SU-DHL-6 (cell line): ENCODE measurements at regions not wholly inside any gene's neighbourhood (a gene's known extent, or its start where the extent isn't known, plus 50 kb on each side); places are given as distances from the start of the nearest gene placed in this dataset.

Experiments used
- H2AFZ ChIP-seq: fragments of 200-600 bp; sonication (generic); 2 replicates; pipeline ENCODE4 v1.6.1; 2014; ENCODE audit warnings: low read depth, mild to moderate bottlenecking, moderate library complexity, mixed read lengths, antibody characterized with exemption, low read length; ENCODE audit not compliant: severe bottlenecking
- H3F3A ChIP-seq: fragments of 200-600 bp; shearing (Covaris generic); 2 replicates; pipeline ENCODE4 v1.6.0; 2016; ENCODE audit warnings: antibody characterized with exemption, mild to moderate bottlenecking; ENCODE audit not compliant: insufficient read depth
- H3K27ac ChIP-seq: fragments of 200-600 bp; sonication (generic); 2 replicates; pipeline ENCODE4 v1.5.1; 2016; ENCODE audit warnings: low read depth, mild to moderate bottlenecking, low read length, moderate library complexity, mixed read lengths
- H3K27me3 ChIP-seq: fragments of 200-600 bp; sonication (generic), shearing (Covaris generic); 2 replicates; pipeline ENCODE4 v1.6.0; 2014; ENCODE audit warnings: mild to moderate bottlenecking, low read length
- H3K36me3 ChIP-seq: fragments of 200-600 bp; sonication (generic); 2 replicates; pipeline ENCODE4 v1.6.1; 2014; ENCODE audit warnings: mild to moderate bottlenecking, low read length, mixed read lengths
- H3K4me2 ChIP-seq: fragments of 300-600, 200-600 bp; shearing (Covaris generic), sonication (generic); 2 replicates; pipeline ENCODE4 v1.6.0; 2014; ENCODE audit warnings: low read length, low read depth, mild to moderate bottlenecking; ENCODE audit not compliant: poor library complexity, severe bottlenecking
- H3K4me3 ChIP-seq: fragments of 200-600 bp; sonication (generic); 2 replicates; pipeline ENCODE4 v1.5.1; 2014; ENCODE audit warnings: antibody characterized with exemption, low read length, mild to moderate bottlenecking, mixed read lengths; ENCODE audit not compliant: insufficient read depth, poor library complexity, severe bottlenecking
- H3K79me2 ChIP-seq: fragments of 200-600 bp; sonication (generic); 2 replicates; pipeline ENCODE4 v1.6.1; 2014; ENCODE audit warnings: mild to moderate bottlenecking, low read length, moderate library complexity; ENCODE audit not compliant: insufficient read depth
- H3K9ac ChIP-seq: fragments of 200-600 bp; sonication (generic); 2 replicates; pipeline ENCODE4 v1.7.0; 2014; ENCODE audit warnings: mild to moderate bottlenecking, low read length
- H3K9me2 ChIP-seq: fragments of 200-600 bp; sonication (generic); replicated peaks from 2 replicates; pipeline ENCODE4 v1.6.1; 2014; ENCODE audit warnings: low read length; ENCODE audit not compliant: insufficient read depth
- H3K9me3 ChIP-seq: fragments of 200-600 bp; sonication (generic); 2 replicates; pipeline ENCODE4 v1.6.1; 2014; ENCODE audit warnings: low read length, mixed read lengths; ENCODE audit not compliant: insufficient read depth
- H4K20me1 ChIP-seq: fragments of 200-600 bp; sonication (generic); 2 replicates; pipeline ENCODE4 v1.6.1; 2014; ENCODE audit warnings: low read depth, mild to moderate bottlenecking, antibody characterized with exemption, low read length, moderate library complexity, mixed read lengths
- EZH2phosphoT487 ChIP-seq: fragments of 200-600 bp; sonication (generic), shearing (Covaris generic); conservative IDR thresholded peaks from 2 replicates; pipeline ENCODE4 v1.6.1; 2018; ENCODE audit warnings: mild to moderate bottlenecking, antibody characterized with exemption, low read length, moderate library complexity, mixed read lengths
- TF ChIP-seq, protein P1 (sequence below): fragments of 200-600 bp; sonication (generic); IDR thresholded peaks from one replicate; pipeline ENCODE4 v1.5.1; 2017; ENCODE audit warnings: antibody characterized with exemption, mild to moderate bottlenecking, low read length, moderate library complexity; ENCODE audit not compliant: insufficient read depth, poor library complexity, severe bottlenecking

DNA sequence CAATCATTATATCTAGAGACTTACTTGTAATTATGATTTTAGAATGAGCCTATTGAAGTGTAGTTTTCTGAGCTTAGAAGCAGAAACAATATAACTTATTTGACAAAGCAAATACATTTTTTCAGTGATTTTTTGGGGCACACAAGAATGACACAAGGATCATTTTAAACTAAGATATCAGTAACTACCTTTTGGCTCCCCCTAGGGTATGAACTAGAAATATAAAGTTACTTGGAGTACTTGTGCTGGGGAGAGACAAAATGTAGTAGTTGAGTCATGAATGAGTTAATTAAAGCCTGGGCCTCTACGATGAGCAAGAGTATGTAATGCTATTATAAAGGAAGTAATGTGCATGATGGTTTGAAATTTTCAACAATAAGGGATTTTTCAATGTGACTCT, 1244.1 kb upstream of the ACO1 start:
- Histone ChIP-seq H2AFZ (no peak overlapping the region), H4K20me1 (no peaks in the 10 kb centered on the region)

GRCh38 chr9:31142456-31142855, 1242.0 kb upstream of the ACO1 start:
- no peak overlapping the region for H3K27ac ChIP-seq
- H3K9ac ChIP-seq, result no peak overlapping the region
- no peaks in the 10 kb centered on the region for H3K79me2 ChIP-seq
- no peaks in the 10 kb centered on the region for H3K36me3 ChIP-seq
- no peak overlapping the region for H2AFZ ChIP-seq
- H3F3A ChIP-seq, result no peaks in the 10 kb centered on the region
- no peak overlapping the region for H3K4me3 ChIP-seq
- H3K27me3 ChIP-seq, result no peaks in the 10 kb centered on the region
- H3K9me3 ChIP-seq, result no peaks in the 10 kb centered on the region
- no peaks in the 10 kb centered on the region for H3K9me2 ChIP-seq
- no peaks in the 10 kb centered on the region for H4K20me1 ChIP-seq
- TF ChIP-seq, protein P1, sequence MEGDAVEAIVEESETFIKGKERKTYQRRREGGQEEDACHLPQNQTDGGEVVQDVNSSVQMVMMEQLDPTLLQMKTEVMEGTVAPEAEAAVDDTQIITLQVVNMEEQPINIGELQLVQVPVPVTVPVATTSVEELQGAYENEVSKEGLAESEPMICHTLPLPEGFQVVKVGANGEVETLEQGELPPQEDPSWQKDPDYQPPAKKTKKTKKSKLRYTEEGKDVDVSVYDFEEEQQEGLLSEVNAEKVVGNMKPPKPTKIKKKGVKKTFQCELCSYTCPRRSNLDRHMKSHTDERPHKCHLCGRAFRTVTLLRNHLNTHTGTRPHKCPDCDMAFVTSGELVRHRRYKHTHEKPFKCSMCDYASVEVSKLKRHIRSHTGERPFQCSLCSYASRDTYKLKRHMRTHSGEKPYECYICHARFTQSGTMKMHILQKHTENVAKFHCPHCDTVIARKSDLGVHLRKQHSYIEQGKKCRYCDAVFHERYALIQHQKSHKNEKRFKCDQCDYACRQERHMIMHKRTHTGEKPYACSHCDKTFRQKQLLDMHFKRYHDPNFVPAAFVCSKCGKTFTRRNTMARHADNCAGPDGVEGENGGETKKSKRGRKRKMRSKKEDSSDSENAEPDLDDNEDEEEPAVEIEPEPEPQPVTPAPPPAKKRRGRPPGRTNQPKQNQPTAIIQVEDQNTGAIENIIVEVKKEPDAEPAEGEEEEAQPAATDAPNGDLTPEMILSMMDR, result no peak
- no peak for TF ChIP-seq EZH2phosphoT487
- H3K4me2 ChIP-seq, result no peak overlapping the region

More for the DNA sequence above, 1244.1 kb upstream of the ACO1 start:
- H3K9me3 ChIP-seq, result no peaks in the 10 kb centered on the region
- no peak overlapping the region for H3K27ac ChIP-seq
- TF ChIP-seq EZH2phosphoT487, result no peak
- TF ChIP-seq, protein P1, result no peak
- no peak overlapping the region for H3K9ac ChIP-seq
- H3K9me2 ChIP-seq, result no peaks in the 10 kb centered on the region
- H3F3A ChIP-seq, result no peaks in the 10 kb centered on the region
- H3K36me3 ChIP-seq, result no peaks in the 10 kb centered on the region
- no peak overlapping the region for H3K4me3 ChIP-seq
- H3K4me2 ChIP-seq, result no peak overlapping the region
- no peaks in the 10 kb centered on the region for H3K79me2 ChIP-seq
- no peaks in the 10 kb centered on the region for H3K27me3 ChIP-seq

DNA sequence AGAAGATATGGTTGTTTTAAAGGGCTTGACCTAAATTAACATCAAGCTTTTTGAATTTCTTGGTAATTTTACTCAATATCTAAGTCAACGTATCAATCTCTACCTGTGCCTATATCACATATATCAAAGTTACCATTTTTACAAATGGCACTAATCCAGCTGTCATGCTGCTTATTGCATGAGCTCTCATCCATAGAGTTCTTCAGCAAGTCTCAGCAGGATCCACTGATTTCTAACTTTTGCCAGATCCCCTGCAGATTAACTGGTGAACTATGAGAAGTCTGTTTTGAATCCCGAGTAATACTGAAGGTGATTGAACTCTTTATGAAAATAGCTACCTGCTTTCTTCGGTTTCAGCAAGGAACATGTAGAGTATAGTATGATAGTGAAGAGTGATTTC, 1239.8 kb upstream of the ACO1 start:
- Histone ChIP-seq H2AFZ (no peak overlapping the region), H3K9me2 (no peaks in the 10 kb centered on the region), H3K4me3 (no peak overlapping the region), H3K9ac (no peak overlapping the region), H3K9me3 (no peaks in the 10 kb centered on the region), H3K79me2 (no peaks in the 10 kb centered on the region), H3K36me3 (no peaks in the 10 kb centered on the region), H3K27ac (no peak overlapping the region), H4K20me1 (no peaks in the 10 kb centered on the region), H3K27me3 (no peaks in the 10 kb centered on the region), H3K4me2 (no peak overlapping the region), H3F3A (no peaks in the 10 kb centered on the region)
- TF ChIP-seq EZH2phosphoT487, result no peak
- TF ChIP-seq, protein P1, result no peak
